GM23338 (cell line): ENCODE measurements at regions not wholly inside any gene's neighbourhood (a gene's known extent, or its start where the extent isn't known, plus 50 kb on each side); places are given as distances from the start of the nearest gene placed in this dataset.

Experiments used
- ATAC-seq: fragments of 200-7000 bp; cut with Tn5 transposase; 3 replicates; pipeline ENCODE4 v1.9.1; 2020
- DNase-seq: peaks from one replicate; pipeline ENCODE4 v3.0.0-alpha.2; 2015; ENCODE audit warnings: low spot score
- H2AFZ ChIP-seq: fragments of 200-600 bp; sonication (generic); 2 replicates; pipeline ENCODE4 v1.8.0; 2016; ENCODE audit warnings: antibody characterized with exemption, mild to moderate bottlenecking, moderate library complexity
- H3F3A ChIP-seq: fragments of 200-600 bp; sonication (generic); replicated peaks from 2 replicates; pipeline ENCODE4 v1.8.0; 2017; ENCODE audit warnings: antibody characterized with exemption, mixed run types, low read depth
- H3K27ac ChIP-seq: fragments of 200-600 bp; sonication (generic); 2 replicates; pipeline ENCODE4 v1.6.1; 2016; ENCODE audit warnings: low read depth
- H3K27me3 ChIP-seq: fragments of 200-600 bp; sonication (generic); 2 replicates; pipeline ENCODE4 v1.8.0; 2016; ENCODE audit warnings: mild to moderate bottlenecking, mixed run types, moderate library complexity; ENCODE audit not compliant: insufficient read depth
- H3K36me3 ChIP-seq: fragments of 200-600 bp; sonication (generic); 2 replicates; pipeline ENCODE4 v1.8.0; 2016; ENCODE audit warnings: mild to moderate bottlenecking; ENCODE audit not compliant: insufficient read depth
- H3K4me1 ChIP-seq: fragments of 200-600 bp; sonication (generic); 2 replicates; pipeline ENCODE4 v1.8.0; 2016; ENCODE audit warnings: mild to moderate bottlenecking, moderate library complexity; ENCODE audit not compliant: insufficient read depth
- H3K4me2 ChIP-seq: fragments of 200-600 bp; sonication (generic); 2 replicates; pipeline ENCODE4 v1.7.1; 2017; ENCODE audit warnings: mixed run types
- H3K4me3 ChIP-seq: fragments of 200-600 bp; sonication (generic); 2 replicates; pipeline ENCODE4 v1.6.1; 2016; ENCODE audit warnings: mixed run types
- H3K79me2 ChIP-seq: fragments of 200-600 bp; sonication (generic); replicated peaks from 2 replicates; pipeline ENCODE4 v1.8.0; 2017; ENCODE audit warnings: mild to moderate bottlenecking; ENCODE audit not compliant: insufficient read depth
- H3K9me2 ChIP-seq: fragments of 200-600 bp; sonication (generic); 2 replicates; pipeline ENCODE4 v1.8.0; 2017; ENCODE audit not compliant: insufficient read depth
- H4K20me1 ChIP-seq: fragments of 200-600 bp; sonication (generic); replicated peaks from 2 replicates; pipeline ENCODE4 v1.8.0; 2017; ENCODE audit warnings: mild to moderate bottlenecking; ENCODE audit not compliant: insufficient read depth
- H3K27ac Mint-ChIP-seq: 2 replicates; pipeline ENCODE4 v1.8.0; 2020; ENCODE audit warnings: inconsistent platforms, mild to moderate bottlenecking, moderate library complexity, mixed read lengths
- H3K27me3 Mint-ChIP-seq: 3 replicates; pipeline ENCODE4 v1.8.0; 2022; ENCODE audit warnings: low read depth, mild to moderate bottlenecking, moderate library complexity, mixed read lengths, inconsistent platforms; ENCODE audit not compliant: insufficient read depth, poor library complexity
- H3K36me3 Mint-ChIP-seq: 3 replicates; pipeline ENCODE4 v1.8.0; 2021; ENCODE audit warnings: low read depth, mild to moderate bottlenecking, inconsistent platforms, moderate library complexity, mixed read lengths
- H3K4me1 Mint-ChIP-seq: 3 replicates; pipeline ENCODE4 v1.8.0; 2020; ENCODE audit warnings: mild to moderate bottlenecking, inconsistent platforms, mixed read lengths
- H3K4me3 Mint-ChIP-seq: 3 replicates; pipeline ENCODE4 v1.8.0; 2021; ENCODE audit warnings: moderate library complexity, mild to moderate bottlenecking, inconsistent platforms, mixed read lengths
- H3K9me3 Mint-ChIP-seq: 3 replicates; pipeline ENCODE4 v1.8.0; 2020; ENCODE audit warnings: moderate library complexity, mild to moderate bottlenecking, inconsistent platforms, mixed read lengths
- CREB1 ChIP-seq: fragments of 250-450 bp; sonication (Bioruptor Pico); IDR thresholded peaks from 2 replicates; pipeline ENCODE4 v1.5.0; 2020; ENCODE audit warnings: low read depth, mild to moderate bottlenecking, moderate library complexity
- CTCF ChIP-seq, 2 experiments: fragments of 200-600 bp in 1 of 2; sonication (generic) in 1 of 2; conservative IDR thresholded peaks; 2 replicates each; pipeline versions ENCODE4 v1.5.1 to v1.6.1; 2016 to 2017; ENCODE audit warnings: antibody characterized with exemption in 2 of 2, low read depth in 2 of 2, mild to moderate bottlenecking in 2 of 2, moderate library complexity in 1 of 2
- ETS1 ChIP-seq: IDR thresholded peaks from 2 replicates; pipeline ENCODE4 v1.6.1; 2016; ENCODE audit warnings: antibody characterized with exemption
- EZH2 ChIP-seq: fragments of 200-600 bp; sonication (generic); IDR thresholded peaks from one replicate; pipeline ENCODE4 v1.8.0; 2017; ENCODE audit warnings: antibody characterized with exemption, mild to moderate bottlenecking, low read depth; ENCODE audit not compliant: unreplicated experiment
- EZH2phosphoT487 ChIP-seq: fragments of 200-600 bp; sonication (generic); IDR thresholded peaks from one replicate; pipeline ENCODE4 v1.8.1; 2018; ENCODE audit warnings: antibody characterized with exemption; ENCODE audit not compliant: unreplicated experiment
- JUNB ChIP-seq: IDR thresholded peaks from one replicate; pipeline ENCODE4 v1.6.1; 2016; ENCODE audit warnings: antibody characterized with exemption; ENCODE audit not compliant: unreplicated experiment
- NANOG ChIP-seq: IDR thresholded peaks from 2 replicates; pipeline ENCODE4 v1.6.1; 2016; ENCODE audit warnings: antibody characterized with exemption, borderline replicate concordance
- POLR2AphosphoS5 ChIP-seq: IDR thresholded peaks from 2 replicates; pipeline ENCODE4 v1.6.1; 2016; ENCODE audit warnings: antibody characterized with exemption, low read depth
- REST ChIP-seq: IDR thresholded peaks from one replicate; pipeline ENCODE4 v1.6.1; 2018; ENCODE audit warnings: antibody characterized with exemption; ENCODE audit not compliant: unreplicated experiment
- STAT1 ChIP-seq: IDR thresholded peaks from one replicate; pipeline ENCODE4 v1.6.1; 2016; ENCODE audit warnings: antibody characterized with exemption; ENCODE audit not compliant: unreplicated experiment
- ZNF114 ChIP-seq: fragments of 250-450 bp; sonication (Bioruptor Pico); IDR thresholded peaks from 2 replicates; pipeline ENCODE4 v1.5.0; 2020; ENCODE audit warnings: mild to moderate bottlenecking, moderate library complexity
- ZNF331 ChIP-seq: fragments of 250-450 bp; sonication (Bioruptor Pico); IDR thresholded peaks from 2 replicates; pipeline ENCODE4 v1.5.0; 2020; ENCODE audit warnings: low read depth, mild to moderate bottlenecking, moderate library complexity
- ZNF462 ChIP-seq: fragments of 250-450 bp; sonication (Bioruptor Pico); IDR thresholded peaks from 2 replicates; pipeline ENCODE4 v1.5.0; 2020; ENCODE audit warnings: mild to moderate bottlenecking, moderate library complexity

- Histone ChIP-seq H3K4me2 (no peak overlapping the region), H3K27ac (no peak overlapping the region), H3K27me3 (no peaks in the 10 kb centered on the region), H3K79me2 (no peaks in the 10 kb centered on the region), H3K4me1 (no peaks in the 10 kb centered on the region), H3F3A (no peaks in the 10 kb centered on the region), H3K4me3 (no peak overlapping the region), H3K36me3 (no peaks in the 10 kb centered on the region), H2AFZ (no peak overlapping the region), H3K9me2 (no peaks in the 10 kb centered on the region), H4K20me1 (no peaks in the 10 kb centered on the region)
- no peaks in the 10 kb centered on the region for H3K9me3 Mint-ChIP-seq
- TF ChIP-seq REST, result no peak
- no peak for TF ChIP-seq EZH2
- no peak for TF ChIP-seq ZNF462 (CRISPR knock-in tag)
- no peak for TF ChIP-seq POLR2AphosphoS5
- TF ChIP-seq ETS1, result no peak
- TF ChIP-seq STAT1, result no peak
- no peak for TF ChIP-seq CTCF (conservative IDR thresholded peaks at IDR 0.05; ENCODE audit: low read depth in 2 of 2)
- TF ChIP-seq NANOG, result no peak
- no peak for TF ChIP-seq CREB1
- no peak for TF ChIP-seq ZNF331 (CRISPR knock-in tag)
- TF ChIP-seq EZH2phosphoT487, result no peak
- TF ChIP-seq ZNF114 (CRISPR knock-in tag), result no peak
- TF ChIP-seq JUNB, result no peak
- DNase-seq, result no peak
- no peaks in the 10 kb centered on the region for H3K36me3 Mint-ChIP-seq
- peaks cover 6% of the 10 kb centered on the region; the same call in 1 of the 3 replicates for H3K4me1 Mint-ChIP-seq
- H3K27ac Mint-ChIP-seq, result no peak overlapping the region
- no peak for ATAC-seq
- H3K4me3 Mint-ChIP-seq, result no peak overlapping the region
- no peaks in the 10 kb centered on the region for H3K27me3 Mint-ChIP-seq
Measured at GRCh38 chr1:221182791-221183533, 303.7 kb downstream of the HLX start.
